HL-60 (cell line): ENCODE measurements at regions not wholly inside any gene's neighbourhood (a gene's known extent, or its start where the extent isn't known, plus 50 kb on each side); places are given as distances from the start of the nearest gene placed in this dataset.

ENCODE experiments used
- GABPA ChIP-seq: IDR thresholded peaks from 2 replicates; pipeline ENCODE4 v1.6.1; 2012; ENCODE audit warnings: low read depth
- POLR2AphosphoS5 ChIP-seq: IDR thresholded peaks from 2 replicates; pipeline ENCODE4 v1.6.1; 2012; ENCODE audit warnings: low read depth
- REST ChIP-seq: IDR thresholded peaks from 2 replicates; pipeline ENCODE4 v1.6.1; 2012; ENCODE audit warnings: low read depth; ENCODE audit not compliant: insufficient replicate concordance
- SPI1 ChIP-seq: IDR thresholded peaks from 2 replicates; pipeline ENCODE4 v1.6.1; 2012; ENCODE audit warnings: low read depth, mild to moderate bottlenecking, borderline replicate concordance
- TF ChIP-seq, protein P1 (sequence below): IDR thresholded peaks from one replicate; pipeline ENCODE4 v1.5.1; 2011; ENCODE audit warnings: low read length, control low read depth, inconsistent platforms; ENCODE audit not compliant: insufficient read depth

GRCh38 chr4:114399105-114399504, 199.5 kb upstream of the UGT8 start:
- TF ChIP-seq, protein P1, sequence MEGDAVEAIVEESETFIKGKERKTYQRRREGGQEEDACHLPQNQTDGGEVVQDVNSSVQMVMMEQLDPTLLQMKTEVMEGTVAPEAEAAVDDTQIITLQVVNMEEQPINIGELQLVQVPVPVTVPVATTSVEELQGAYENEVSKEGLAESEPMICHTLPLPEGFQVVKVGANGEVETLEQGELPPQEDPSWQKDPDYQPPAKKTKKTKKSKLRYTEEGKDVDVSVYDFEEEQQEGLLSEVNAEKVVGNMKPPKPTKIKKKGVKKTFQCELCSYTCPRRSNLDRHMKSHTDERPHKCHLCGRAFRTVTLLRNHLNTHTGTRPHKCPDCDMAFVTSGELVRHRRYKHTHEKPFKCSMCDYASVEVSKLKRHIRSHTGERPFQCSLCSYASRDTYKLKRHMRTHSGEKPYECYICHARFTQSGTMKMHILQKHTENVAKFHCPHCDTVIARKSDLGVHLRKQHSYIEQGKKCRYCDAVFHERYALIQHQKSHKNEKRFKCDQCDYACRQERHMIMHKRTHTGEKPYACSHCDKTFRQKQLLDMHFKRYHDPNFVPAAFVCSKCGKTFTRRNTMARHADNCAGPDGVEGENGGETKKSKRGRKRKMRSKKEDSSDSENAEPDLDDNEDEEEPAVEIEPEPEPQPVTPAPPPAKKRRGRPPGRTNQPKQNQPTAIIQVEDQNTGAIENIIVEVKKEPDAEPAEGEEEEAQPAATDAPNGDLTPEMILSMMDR: no peak
- TF ChIP-seq POLR2AphosphoS5: no peak
- TF ChIP-seq REST: no peak
- TF ChIP-seq GABPA: no peak
- TF ChIP-seq SPI1: no peak
